ENCODE measurements at regions not wholly inside any gene's neighbourhood (a gene's known extent, or its start where the extent isn't known, plus 50 kb on each side); places are given as distances from the start of the nearest gene placed in this dataset.

DNA sequence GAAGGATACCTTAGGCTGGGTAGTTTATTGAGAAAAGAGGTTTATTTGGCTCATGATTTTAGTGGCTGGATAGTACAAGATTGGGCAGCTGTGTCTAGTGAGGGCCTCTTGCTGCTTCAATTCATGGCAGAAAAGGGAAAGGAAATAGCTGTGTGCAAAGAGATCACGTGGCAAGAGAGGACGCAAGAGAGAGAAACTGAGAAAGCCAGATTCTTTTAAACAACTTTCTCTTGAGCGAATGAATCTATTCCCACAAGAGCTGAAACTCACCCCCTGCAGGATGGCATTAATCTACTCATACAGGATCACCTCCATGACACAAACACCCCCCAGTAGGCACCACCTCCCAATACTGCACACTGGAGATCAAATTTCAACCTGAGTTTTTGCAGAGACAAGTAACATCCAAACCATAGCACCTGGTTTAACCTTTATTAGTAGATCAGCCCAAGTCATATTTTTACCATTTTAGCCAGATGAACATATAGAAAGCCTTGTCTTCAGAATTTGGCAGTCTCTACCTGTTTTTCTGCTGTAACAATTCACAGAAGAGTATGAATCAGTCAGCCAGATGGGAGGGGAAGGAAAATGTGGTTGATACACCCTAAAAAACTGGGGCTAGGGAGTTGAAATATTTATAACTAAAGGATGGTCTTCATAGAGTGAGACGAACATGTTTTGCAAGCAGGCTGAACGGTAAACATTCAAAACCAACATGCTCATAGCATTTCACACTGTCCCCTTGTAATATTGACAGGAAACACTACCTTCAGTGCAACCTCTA lies 73.9 kb upstream of the NCKAP5 start:
- TF ChIP-seq ARNT (IDR thresholded peaks at IDR 0.05) (no peak), SUZ12 (IDR thresholded peaks at IDR 0.05) (no peak), FOXA1 (IDR thresholded peaks at IDR 0.05) (no peak), BHLHE40 (IDR thresholded peaks at IDR 0.05; ENCODE audit: borderline replicate concordance) (no peak), SP1 (IDR thresholded peaks at IDR 0.05) (no peak), NFRKB (IDR thresholded peaks at IDR 0.05) (no peak), PKNOX1 (IDR thresholded peaks at IDR 0.05) (no peak), FOXK2 (IDR thresholded peaks at IDR 0.05) (no peak), HDGF (IDR thresholded peaks at IDR 0.05; ENCODE audit: borderline replicate concordance) (no peak), FOXM1 (IDR thresholded peaks at IDR 0.05; ENCODE audit: borderline replicate concordance) (no peak), TARDBP (IDR thresholded peaks at IDR 0.05) (no peak), ELF4 (IDR thresholded peaks at IDR 0.05) (no peak)
